CD14-positive monocyte (primary cell): ENCODE measurements at regions not wholly inside any gene's neighbourhood (a gene's known extent, or its start where the extent isn't known, plus 50 kb on each side); places are given as distances from the start of the nearest gene placed in this dataset.

Experiments
- DNase-seq, 3 donors: peaks; one replicate each; pipeline ENCODE4 v3.0.0-alpha.2; 2011 to 2022
- H2AFZ ChIP-seq: 2 replicates; pipeline ENCODE4 v1.6.0; 2012; ENCODE audit warnings: mild to moderate bottlenecking, low read depth, low read length, inconsistent platforms; ENCODE audit not compliant: insufficient read depth, poor library complexity, severe bottlenecking
- H3K27ac ChIP-seq, 2 donors: 1 replicate in 1 of 2; 2 replicates in 1 of 2; pipeline ENCODE4 v1.5.1; 2012 to 2013; ENCODE audit warnings: low read length in 2 of 2, control low read depth in 1 of 2, inconsistent platforms in 1 of 2, low read depth in 1 of 2, mild to moderate bottlenecking in 1 of 2
- H3K27me3 ChIP-seq, 2 donors: one replicate each; pipeline versions ENCODE4 v1.6.0 to v1.6.1; 2011 to 2013; ENCODE audit warnings: low read length in 2 of 2; ENCODE audit not compliant: control insufficient read depth in 2 of 2, insufficient read depth in 2 of 2
- H3K36me3 ChIP-seq, 2 donors: replicated peaks in 1 of 2; 1 replicate in 1 of 2; 2 replicates in 1 of 2; pipeline versions ENCODE4 v1.5.1 to v1.6.1; 2012 to 2013; ENCODE audit warnings: low read length in 2 of 2, control low read depth in 1 of 2, inconsistent platforms in 1 of 2, mild to moderate bottlenecking in 1 of 2; ENCODE audit not compliant: insufficient read depth in 2 of 2, control insufficient read depth in 1 of 2
- H3K4me1 ChIP-seq, 2 donors: 1 replicate in 1 of 2; 2 replicates in 1 of 2; pipeline versions ENCODE4 v1.5.1 to v1.6.1; 2012 to 2013; ENCODE audit warnings: low read length in 2 of 2, control low read depth in 1 of 2, inconsistent platforms in 1 of 2, mild to moderate bottlenecking in 1 of 2, moderate library complexity in 1 of 2; ENCODE audit not compliant: insufficient read depth in 2 of 2, control insufficient read depth in 1 of 2
- H3K4me2 ChIP-seq: replicated peaks from 2 replicates; pipeline ENCODE3; 2012; ENCODE audit warnings: low read length, moderate library complexity, mild to moderate bottlenecking; ENCODE audit not compliant: poor library complexity, severe bottlenecking; ENCODE audit errors: extremely low read depth
- H3K4me3 ChIP-seq, 3 experiments: fragments of 200-600 bp in 1 of 3; sonication (generic) in 1 of 3; replicated peaks in 1 of 3; 1 replicate in 2 of 3; 2 replicates in 1 of 3; pipeline ENCODE4 v1.5.1; 2011 to 2013; ENCODE audit warnings: low read length in 3 of 3, mild to moderate bottlenecking in 3 of 3, control low read depth in 2 of 3, low read depth in 2 of 3, inconsistent platforms in 1 of 3, moderate library complexity in 1 of 3
- H3K79me2 ChIP-seq: 2 replicates; pipeline ENCODE4 v1.6.0; 2012; ENCODE audit warnings: mild to moderate bottlenecking, control low read depth, inconsistent platforms, low read length, moderate library complexity; ENCODE audit not compliant: insufficient read depth
- H3K9ac ChIP-seq: 2 replicates; pipeline ENCODE4 v1.6.0; 2017; ENCODE audit warnings: low read length, mild to moderate bottlenecking; ENCODE audit not compliant: insufficient read depth, poor library complexity, severe bottlenecking
- H3K9me3 ChIP-seq, 2 donors: replicated peaks in 1 of 2; 1 replicate in 1 of 2; 2 replicates in 1 of 2; pipeline versions ENCODE4 v1.5.1 to v1.6.1; 2012 to 2013; ENCODE audit warnings: low read length in 2 of 2, control low read depth in 1 of 2; ENCODE audit not compliant: control insufficient read depth in 1 of 2, insufficient read depth in 1 of 2
- H4K20me1 ChIP-seq: 2 replicates; pipeline ENCODE4 v1.6.0; 2012; ENCODE audit warnings: mild to moderate bottlenecking, low read length, control low read depth, moderate library complexity; ENCODE audit not compliant: insufficient read depth
- H3K27ac Mint-ChIP-seq, 7 donors: one replicate each; pipeline ENCODE4 v1.8.0; 2020; ENCODE audit warnings: mild to moderate bottlenecking in 7 of 7, mixed read lengths in 7 of 7, moderate library complexity in 6 of 7, inconsistent platforms in 2 of 7
- H3K27me3 Mint-ChIP-seq, 3 donors: one replicate each; pipeline ENCODE4 v1.8.0; 2021 to 2022; ENCODE audit warnings: low read depth in 3 of 3, mild to moderate bottlenecking in 3 of 3, mixed read lengths in 3 of 3, moderate library complexity in 3 of 3, inconsistent platforms in 1 of 3
- H3K36me3 Mint-ChIP-seq, 2 donors: one replicate each; pipeline ENCODE4 v1.8.0; 2020; ENCODE audit warnings: mixed read lengths in 2 of 2, inconsistent platforms in 1 of 2, mild to moderate bottlenecking in 1 of 2
- H3K4me1 Mint-ChIP-seq: one replicate; pipeline ENCODE4 v1.8.0; 2020; ENCODE audit warnings: mild to moderate bottlenecking, mixed read lengths
- H3K4me3 Mint-ChIP-seq, 2 donors: one replicate each; pipeline ENCODE4 v1.8.0; 2020; ENCODE audit warnings: mild to moderate bottlenecking in 2 of 2, mixed read lengths in 2 of 2, moderate library complexity in 1 of 2
- H3K9me3 Mint-ChIP-seq, 7 donors: one replicate each; pipeline ENCODE4 v1.8.0; 2020 to 2022; ENCODE audit warnings: mixed read lengths in 7 of 7, mild to moderate bottlenecking in 6 of 7, moderate library complexity in 6 of 7, inconsistent platforms in 2 of 7
- CTCF ChIP-seq: fragments of 200-600 bp; IDR thresholded peaks from one replicate; pipeline ENCODE4 v1.8.0; 2022; ENCODE audit warnings: antibody characterized with exemption, mild to moderate bottlenecking
- WGBS: methylation state at CpG from one replicate; pipeline ENCODE4 v1.1.5; 2013; ENCODE audit warnings: missing lambda C conversion rate; ENCODE audit not compliant: insufficient coverage; 5-methylcytosine and 5-hydroxymethylcytosine counted together
- intact Hi-C, 2 donors: fragments of 100-400 bp; cut with micrococcal nuclease; formaldehyde crosslinking; loops; one replicate each; pipeline versions ENCODE4 v1.15.0 to v1.15.1; 2023

GRCh38 chr3:177308911-177309310, 111.6 kb upstream of the TBL1XR1 start:
- no peaks in the 10 kb centered on the region for H3K4me1 Mint-ChIP-seq
- Histone ChIP-seq H3K4me1 (no peaks in the 10 kb centered on the region), H2AFZ (no peak overlapping the region), H3K9ac (no peak overlapping the region), H3K4me2 (no peak overlapping the region), H3K27me3 (no peaks in the 10 kb centered on the region), H3K4me3 (no peak overlapping the region), H3K79me2 (no peaks in the 10 kb centered on the region), H3K36me3 (no peaks in the 10 kb centered on the region), H4K20me1 (no peaks in the 10 kb centered on the region), H3K9me3 (peaks cover 6 to 16% of the 10 kb centered on the region in 2 donors), H3K27ac (no peak overlapping the region)
- intact Hi-C loops, result no loop called here
- H3K4me3 Mint-ChIP-seq, result no peak overlapping the region
- no peak for DNase-seq
- TF ChIP-seq CTCF, result no peak
- peaks cover 10 to 32% (median 21%) of the 10 kb centered on the region in 7 donors for H3K9me3 Mint-ChIP-seq
- H3K27ac Mint-ChIP-seq, result no peak overlapping the region
- no CpG with 5 or more reads among the region's 3 CpGs for WGBS
- H3K36me3 Mint-ChIP-seq, result no peaks in the 10 kb centered on the region
- H3K27me3 Mint-ChIP-seq, result peaks cover 0 to 2% (median 0%) of the 10 kb centered on the region in 3 donors

DNA sequence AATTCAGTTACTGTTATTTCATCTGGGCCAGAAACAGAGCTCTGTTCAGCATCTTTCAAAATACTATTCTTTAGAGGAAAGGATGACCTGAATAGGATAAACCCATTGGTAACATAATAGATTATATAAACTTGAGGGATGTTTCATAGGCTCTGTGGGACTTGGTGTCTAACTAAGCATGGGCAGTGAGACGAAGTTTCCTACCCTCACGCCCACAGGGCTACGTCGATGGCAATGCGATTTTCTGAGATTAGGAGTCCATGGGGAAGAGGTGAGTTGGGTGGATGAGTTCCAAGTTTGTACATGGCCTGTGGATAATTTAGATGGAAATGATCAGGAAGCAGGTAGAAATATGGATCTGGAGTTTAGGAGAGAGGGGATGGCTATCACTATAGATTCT, 115.2 kb upstream of the TBL1XR1 start:
- Mint-ChIP-seq H3K27me3 (peaks cover 0 to 2% (median 0%) of the 10 kb centered on the region in 3 donors), H3K36me3 (no peaks in the 10 kb centered on the region), H3K4me1 (peaks cover 2% of the 10 kb centered on the region), H3K9me3 (peaks cover 10 to 32% (median 23%) of the 10 kb centered on the region in 7 donors), H3K4me3 (no peak overlapping the region), H3K27ac (no peak overlapping the region)
- no peak for DNase-seq
- no peak overlapping the region for H3K4me2 ChIP-seq
- no peak overlapping the region for H3K27ac ChIP-seq
- no peak overlapping the region for H3K4me3 ChIP-seq
- H4K20me1 ChIP-seq, result no peaks in the 10 kb centered on the region
- no peaks in the 10 kb centered on the region for H3K36me3 ChIP-seq
- no peaks in the 10 kb centered on the region for H3K27me3 ChIP-seq
- H2AFZ ChIP-seq, result no peak overlapping the region
- no peak for TF ChIP-seq CTCF
- no peak overlapping the region for H3K9ac ChIP-seq
- peaks cover 6 to 16% of the 10 kb centered on the region in 2 donors for H3K9me3 ChIP-seq
- H3K79me2 ChIP-seq, result no peaks in the 10 kb centered on the region
- no peaks in the 10 kb centered on the region for H3K4me1 ChIP-seq
- intact Hi-C loops, result no loop called here
- WGBS, result 98% methylated on average over 5 of the region's 5 CpGs
